ENCODE measurements at regions not wholly inside any gene's neighbourhood (a gene's known extent, or its start where the extent isn't known, plus 50 kb on each side); places are given as distances from the start of the nearest gene placed in this dataset.
"Not testable (repeated sequence)": the region's sequence is repeated elsewhere in the genome, so short reads cannot be mapped to it uniquely, and the experiment has no call there.

DNA sequence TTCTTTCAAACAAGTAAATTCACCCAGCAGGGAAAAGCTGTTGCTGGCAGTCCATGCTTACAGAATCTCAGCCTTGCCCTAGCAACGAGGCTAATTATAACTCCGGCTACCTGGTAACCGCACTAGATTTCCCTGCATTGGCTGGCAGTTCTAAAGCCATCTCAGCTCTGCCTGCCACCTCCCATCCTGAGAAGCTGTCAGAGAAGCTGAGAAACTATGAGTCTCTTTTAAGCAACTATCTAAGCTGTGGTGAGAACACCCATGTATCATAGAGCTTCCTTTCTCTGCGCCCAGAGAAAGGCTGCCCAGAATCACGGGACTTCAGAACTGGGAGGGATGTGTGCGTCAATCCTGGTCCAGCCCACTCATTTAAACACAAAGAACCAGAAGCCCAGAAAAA, 113.9 kb upstream of the NBPF26 start:
- TF ChIP-seq EP300 (IDR thresholded peaks at IDR 0.05), result not testable (repeated sequence)
- TF ChIP-seq, protein P1, sequence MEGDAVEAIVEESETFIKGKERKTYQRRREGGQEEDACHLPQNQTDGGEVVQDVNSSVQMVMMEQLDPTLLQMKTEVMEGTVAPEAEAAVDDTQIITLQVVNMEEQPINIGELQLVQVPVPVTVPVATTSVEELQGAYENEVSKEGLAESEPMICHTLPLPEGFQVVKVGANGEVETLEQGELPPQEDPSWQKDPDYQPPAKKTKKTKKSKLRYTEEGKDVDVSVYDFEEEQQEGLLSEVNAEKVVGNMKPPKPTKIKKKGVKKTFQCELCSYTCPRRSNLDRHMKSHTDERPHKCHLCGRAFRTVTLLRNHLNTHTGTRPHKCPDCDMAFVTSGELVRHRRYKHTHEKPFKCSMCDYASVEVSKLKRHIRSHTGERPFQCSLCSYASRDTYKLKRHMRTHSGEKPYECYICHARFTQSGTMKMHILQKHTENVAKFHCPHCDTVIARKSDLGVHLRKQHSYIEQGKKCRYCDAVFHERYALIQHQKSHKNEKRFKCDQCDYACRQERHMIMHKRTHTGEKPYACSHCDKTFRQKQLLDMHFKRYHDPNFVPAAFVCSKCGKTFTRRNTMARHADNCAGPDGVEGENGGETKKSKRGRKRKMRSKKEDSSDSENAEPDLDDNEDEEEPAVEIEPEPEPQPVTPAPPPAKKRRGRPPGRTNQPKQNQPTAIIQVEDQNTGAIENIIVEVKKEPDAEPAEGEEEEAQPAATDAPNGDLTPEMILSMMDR (IDR thresholded peaks at IDR 0.05), result not testable (repeated sequence)

Measured in stomach (tissue), 4 donors.